ENCODE measurements at regions not wholly inside any gene's neighbourhood (a gene's known extent, or its start where the extent isn't known, plus 50 kb on each side); places are given as distances from the start of the nearest gene placed in this dataset.
"Not testable (repeated sequence)": the region's sequence is repeated elsewhere in the genome, so short reads cannot be mapped to it uniquely, and the experiment has no call there.

DNA sequence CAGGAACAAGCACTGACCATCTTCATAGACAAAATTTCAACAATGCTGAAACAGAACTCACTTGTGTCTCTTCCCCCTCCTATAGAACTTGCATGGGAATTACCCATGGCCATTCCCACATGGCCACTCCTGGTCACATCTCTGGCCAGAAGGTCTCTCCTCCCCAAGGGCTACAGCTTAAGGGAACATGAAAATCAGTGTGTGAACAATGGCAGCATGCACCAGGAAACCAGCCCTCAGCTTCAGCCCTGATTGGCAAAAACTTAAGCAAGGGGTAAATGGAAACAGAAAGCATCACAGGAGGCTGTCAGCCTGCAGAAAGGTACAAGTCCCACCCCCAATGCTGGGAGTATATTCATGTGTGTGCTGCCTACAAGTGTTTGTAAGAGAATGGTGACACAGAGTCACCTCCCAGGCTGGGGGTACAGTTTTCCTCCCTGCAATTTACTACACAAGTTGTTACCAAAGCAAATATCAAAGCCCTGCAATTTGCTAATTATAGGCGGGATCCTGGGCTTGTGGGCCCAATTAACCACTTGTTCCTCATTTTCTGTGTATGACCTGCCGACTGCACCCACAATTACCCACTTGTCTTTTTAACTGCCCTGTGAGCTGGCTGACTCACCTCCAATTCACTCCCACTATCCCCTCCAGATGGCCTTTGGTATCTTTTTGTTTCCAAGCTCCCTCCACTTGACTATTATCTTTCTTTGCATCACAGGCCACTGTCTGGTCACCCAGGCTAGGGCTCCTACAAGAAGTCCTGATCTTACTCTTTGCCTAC, 84.4 kb upstream of the HES1 start:
- no peak for DNase-seq

DNA sequence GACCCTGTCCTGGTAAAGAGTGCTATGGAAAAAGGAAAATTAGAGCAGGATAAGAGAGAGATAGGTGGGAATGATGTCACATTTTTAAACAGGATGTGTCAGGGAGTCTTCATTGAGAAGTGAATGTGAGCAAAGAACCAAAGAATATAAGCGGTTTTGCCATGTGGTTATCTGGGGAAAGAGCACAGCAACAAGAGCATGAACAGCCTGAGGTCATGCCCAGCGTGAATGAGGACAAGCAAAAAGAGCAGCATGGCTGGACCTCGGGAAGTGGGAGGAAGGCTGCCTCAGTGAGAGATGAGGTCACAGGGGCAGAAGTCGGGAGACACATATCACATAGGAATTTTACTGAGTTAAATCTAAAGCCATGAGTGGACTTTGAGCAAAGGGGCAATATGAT, 82.8 kb upstream of the HES1 start:
- no peak for DNase-seq

DNA sequence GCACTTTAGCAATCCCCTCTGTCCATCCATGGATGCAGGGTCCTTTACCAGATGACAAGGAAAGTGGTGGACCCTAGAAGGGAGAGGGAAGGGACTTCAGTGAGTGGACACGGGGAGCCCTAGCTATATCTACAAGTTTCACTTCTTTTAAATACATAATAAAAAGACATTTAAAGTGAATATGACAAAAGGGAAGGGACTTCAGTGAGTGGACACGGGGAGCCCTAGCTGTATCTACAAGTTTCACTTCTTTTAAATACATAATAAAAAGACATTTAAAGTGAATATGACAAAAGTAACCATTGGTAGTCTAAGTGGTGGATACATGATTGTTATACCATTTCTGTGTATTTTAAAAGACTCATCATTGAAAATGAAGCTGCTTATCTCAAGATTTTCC, 81.9 kb upstream of the HES1 start:
- no peak for DNase-seq

DNA sequence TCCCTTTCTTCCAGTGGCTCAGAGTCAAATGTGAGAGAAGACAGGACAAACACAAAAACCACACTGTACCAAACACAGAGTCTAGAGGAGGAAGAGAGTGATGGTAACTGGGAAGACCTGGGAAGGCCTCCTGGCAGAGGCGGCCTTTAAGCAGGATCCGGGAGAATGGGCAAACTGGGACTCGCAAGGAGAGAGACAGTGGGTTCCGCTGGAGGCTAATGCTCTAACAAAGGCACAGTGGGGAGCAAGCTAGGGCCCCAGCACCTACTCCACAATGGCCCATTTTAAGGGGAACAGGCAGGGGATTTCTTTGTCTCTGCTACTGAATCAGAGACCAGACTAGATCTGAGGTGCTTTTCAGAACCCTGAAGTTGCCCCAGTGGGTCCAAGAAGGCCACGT, 81.4 kb upstream of the HES1 start:
- no peak for DNase-seq

DNA sequence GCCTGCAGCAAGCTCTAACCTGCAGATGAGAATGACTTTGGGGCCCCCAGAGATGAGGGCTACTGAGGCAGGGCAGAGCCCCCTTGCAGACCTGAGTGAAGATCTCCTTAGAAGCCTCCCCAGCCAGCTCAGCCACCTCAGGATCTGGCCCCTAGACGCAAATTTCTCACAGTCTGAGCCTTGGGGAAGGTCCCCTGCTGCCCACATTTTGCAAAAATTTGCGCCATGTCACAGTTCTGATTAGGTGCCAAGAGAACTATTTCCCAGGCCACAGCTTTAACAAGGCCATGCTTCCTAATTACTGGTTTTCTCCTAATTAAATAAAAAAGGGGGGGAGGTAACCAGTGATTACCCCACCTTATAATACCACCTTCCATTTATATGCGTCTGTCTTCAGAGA, 81.0 kb upstream of the HES1 start:
- DNase-seq, result no peak

DNA sequence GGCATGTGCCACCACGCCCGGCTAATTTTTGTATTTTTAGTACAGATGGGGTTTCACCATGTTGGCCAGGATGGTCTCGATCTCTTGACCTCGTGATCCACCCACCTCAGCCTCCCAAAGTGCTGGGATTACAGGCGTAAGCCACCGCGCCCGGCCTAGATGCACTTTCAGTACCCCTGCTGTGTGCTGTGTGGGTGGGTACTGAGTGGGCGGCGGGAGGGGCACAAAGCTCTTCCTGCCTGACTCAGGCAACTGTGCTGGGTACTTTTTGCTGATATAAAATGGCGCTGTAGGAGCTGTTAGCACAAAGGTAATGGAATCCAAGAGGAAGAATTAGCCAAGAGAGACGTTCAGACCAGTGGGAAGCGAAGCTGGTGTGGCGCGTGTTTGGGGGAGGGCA, 79.6 kb upstream of the HES1 start:
- DNase-seq, result not testable (repeated sequence)

DNA sequence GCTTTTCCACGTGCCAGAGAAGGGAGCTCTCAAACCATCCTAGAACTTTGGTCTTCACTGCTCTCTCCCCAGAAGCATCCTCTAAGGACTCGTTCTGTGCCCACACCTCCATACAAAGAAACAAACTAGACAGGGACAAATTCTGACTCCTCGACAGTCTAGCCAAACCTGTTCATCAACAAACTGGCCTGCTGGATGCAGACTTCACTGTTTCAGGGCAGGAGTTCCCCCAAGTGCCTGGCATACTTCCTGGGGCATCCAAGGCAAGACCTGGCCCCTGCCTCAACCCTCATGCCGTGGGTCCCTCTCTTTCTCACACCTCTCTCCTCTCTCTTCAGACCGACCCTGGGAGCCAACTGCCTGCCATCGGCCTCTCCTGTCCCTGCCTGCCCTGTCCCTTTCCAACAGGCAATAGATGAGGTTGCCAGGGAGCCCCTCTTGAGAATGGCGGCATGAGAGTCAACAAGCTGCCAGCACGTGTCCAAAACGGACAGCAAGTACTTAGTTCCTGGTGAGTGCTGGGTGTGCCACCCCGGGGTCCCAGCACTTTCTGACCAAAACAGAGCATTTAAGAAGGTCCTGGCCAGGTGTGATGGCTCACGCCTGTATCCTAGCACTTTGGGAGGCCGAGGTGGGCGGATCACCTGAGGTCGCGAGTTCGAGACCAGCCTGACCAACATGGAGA, 79.1 kb upstream of the HES1 start:
- DNase-seq, result no peak

DNA sequence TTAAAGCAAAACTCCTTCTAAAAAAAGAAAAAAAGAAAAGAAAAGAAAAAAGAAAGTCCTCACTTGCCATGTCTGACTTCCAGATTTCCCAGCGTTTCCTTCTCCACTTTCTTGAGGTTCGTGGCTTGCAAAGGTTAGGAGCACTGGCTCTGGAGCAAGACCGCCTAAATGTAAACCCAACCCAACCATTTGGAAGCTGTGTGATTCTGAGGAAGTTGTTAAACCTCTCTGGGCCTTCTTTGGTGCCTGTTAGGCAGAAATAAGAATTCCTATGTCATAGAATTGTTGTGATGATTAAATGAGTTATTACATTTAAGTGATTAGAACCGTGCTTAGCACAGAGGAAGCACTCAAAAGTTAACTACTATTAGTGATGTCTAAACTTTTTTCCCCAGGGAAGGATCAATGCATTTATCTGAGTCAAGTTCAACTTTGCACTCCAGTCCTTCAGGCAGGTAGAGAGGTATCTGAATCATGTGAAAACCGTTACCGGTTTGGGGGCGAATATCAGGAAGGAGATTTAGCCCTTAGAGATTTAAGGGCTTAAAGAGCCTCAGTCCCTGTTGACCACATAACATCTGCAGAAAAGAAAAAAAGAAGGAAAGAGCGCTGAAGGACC, 78.3 kb upstream of the HES1 start:
- DNase-seq, result no peak

DNA sequence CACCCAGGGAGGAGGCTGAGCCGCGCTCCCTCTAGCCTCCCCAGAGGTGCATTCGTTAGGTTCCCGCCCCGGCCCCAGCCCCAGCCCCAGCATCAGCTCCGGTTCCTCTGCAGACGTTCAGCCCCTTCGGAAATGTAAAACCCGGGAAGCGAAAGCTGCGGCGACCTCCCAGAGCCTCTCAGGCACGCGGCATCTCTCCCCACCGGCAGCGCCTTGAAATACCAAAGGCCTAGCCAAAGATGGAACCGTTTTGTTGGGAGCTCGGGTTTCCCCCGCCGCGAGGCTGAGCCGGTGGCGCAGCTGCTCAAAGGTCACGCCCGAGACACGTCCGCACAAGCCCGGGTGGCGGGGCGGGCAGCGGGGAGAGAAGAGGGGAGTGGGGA, 77.8 kb upstream of the HES1 start:
- DNase-seq, result no peak

DNA sequence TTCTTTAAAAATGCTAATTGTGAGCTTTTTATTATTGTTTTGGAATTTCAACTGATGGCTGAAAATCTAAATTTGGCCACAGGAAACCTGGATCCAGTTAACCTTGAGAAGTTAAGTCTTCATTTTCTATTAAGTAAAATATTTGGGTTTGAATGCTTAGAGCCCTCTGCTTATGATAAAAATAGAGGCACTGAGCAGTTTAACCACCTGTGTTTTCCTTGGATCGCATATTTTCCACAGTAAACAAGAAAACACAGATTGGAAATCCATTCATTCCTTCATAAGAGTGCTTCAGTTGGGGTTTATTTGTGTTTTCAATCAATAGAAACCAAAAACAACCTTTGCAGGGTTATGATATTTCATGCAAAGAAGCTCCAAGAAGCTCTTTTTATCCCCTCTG, 77.2 kb upstream of the HES1 start:
- DNase-seq, result no peak

DNA sequence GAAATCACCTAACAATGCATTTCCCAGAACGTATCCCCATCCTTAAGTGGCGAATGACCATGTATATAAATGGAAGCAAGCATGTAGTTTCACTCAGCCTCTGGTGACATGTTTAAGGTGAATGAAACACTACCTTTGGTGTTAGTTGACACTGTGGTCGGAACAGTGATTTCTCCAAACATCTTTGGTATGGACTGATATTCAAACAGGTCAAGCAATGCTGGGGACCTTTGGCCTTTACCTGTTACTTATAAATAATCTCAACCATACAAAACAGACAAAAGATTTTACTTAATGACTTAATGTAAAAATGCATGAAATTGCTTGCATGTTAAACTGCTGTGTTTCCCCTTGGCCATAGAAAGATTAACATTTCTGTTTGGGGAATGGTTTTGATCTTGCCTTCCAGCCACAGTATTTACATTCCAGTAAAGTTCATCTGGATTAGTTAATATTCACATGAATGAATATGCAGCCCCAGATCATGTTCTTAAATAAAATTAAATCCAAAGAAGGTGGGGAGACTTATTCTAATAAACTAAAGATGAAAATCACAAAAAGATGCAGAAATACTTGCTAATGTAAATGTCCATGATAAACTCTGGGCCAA, 74.4 kb upstream of the HES1 start:
- DNase-seq, result no peak

DNA sequence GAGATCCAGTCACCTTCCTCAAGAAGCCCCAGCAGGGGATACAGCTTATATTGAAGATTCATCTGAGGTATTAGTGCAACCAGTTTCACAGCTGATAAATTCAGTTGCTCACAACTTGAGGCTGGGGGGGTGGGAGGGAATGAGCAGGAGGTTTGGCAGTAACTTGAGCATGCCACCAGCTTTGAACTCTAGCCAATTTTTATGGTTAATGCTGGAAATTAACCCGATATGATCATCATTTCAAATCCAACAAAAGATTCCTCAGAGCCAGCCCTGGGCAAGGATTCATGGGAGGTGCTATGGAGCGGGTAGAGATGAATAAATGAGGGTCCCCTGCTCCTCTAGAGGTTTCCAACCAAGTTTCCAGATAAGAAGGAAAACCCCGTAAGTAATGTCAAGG, 73.1 kb upstream of the HES1 start:
- no peak for DNase-seq

DNA sequence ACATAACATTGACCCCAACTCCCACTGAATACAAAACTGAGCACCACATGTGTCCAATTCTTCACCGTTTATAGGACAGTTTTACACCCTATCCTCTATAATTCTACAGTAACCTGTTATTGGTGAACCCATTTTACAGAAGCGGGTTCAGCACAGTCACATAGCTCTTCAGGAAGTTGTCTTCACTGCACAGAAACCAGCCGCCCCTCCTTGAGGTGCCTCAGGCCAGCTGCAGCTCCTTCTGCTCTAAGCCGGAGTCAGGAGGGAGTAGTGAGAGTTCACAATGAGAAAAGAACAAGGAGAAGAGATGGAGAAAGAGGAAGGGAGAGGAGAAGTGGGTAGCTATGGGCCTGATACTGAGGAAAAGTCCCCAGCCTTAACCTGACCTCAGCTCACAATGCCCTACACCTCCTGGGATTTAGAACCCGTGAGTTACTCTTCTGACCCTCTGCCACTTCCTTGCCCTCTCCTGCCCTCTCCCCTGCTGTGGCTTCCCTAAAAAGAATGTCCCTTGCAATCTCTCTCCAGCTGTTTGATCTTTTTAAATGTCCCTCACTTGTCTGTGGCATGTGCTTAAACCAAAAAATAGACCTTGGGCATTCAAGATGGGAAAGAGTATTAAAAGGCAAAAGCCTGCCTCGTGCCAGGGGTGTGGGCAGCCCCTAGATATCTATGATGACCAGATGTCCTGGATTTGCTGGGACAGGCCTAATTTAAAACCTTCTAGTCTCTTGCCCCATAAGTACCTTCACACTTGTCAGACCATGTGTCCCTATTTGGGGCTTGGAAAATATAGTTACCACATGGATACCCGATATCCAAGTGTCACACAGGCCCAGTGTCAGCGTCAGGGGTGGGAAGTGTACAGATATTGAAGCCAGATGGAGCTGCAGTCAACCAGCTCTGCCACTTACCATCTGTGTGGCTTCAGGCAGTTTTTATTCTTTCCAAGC, 71.3 kb upstream of the HES1 start:
- DNase-seq, result no peak

DNA sequence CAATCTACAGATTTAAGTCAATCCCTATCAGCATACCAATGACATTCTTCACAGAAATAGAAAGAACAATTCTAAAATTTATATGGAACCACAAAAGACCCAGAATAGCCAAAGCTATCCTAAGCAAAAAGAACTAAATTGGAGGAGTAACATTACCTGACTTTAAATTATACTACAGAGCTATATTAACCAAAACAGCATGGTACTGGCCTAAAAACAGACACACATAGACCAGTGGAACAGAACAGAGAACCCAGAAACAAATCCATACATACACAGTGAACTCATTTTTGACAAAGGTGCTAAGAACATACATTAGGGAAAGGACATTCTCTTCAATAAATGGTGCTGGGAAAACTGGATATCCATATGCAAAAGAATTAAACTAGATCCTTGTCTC, 68.6 kb upstream of the HES1 start:
- not testable (repeated sequence) for DNase-seq

DNA sequence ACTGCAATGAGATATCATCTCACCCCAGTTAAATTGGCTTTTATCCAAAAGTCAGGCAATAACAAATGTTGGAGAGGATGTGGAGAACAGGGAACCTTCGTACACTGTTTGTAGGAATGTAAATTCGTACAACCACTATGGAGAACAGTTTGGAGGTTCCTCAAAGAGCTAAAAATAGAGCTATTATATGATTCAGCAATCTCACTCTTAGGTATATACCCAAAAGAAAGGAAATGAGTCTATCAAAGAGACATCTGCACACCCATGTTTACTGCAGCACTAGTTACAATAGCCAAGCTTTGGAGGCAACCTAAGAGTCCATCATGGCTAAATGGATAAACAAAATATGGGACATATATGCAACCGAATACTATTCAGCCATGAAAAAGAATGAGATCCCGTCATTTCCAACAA, 68.0 kb upstream of the HES1 start:
- DNase-seq, result no peak

DNA sequence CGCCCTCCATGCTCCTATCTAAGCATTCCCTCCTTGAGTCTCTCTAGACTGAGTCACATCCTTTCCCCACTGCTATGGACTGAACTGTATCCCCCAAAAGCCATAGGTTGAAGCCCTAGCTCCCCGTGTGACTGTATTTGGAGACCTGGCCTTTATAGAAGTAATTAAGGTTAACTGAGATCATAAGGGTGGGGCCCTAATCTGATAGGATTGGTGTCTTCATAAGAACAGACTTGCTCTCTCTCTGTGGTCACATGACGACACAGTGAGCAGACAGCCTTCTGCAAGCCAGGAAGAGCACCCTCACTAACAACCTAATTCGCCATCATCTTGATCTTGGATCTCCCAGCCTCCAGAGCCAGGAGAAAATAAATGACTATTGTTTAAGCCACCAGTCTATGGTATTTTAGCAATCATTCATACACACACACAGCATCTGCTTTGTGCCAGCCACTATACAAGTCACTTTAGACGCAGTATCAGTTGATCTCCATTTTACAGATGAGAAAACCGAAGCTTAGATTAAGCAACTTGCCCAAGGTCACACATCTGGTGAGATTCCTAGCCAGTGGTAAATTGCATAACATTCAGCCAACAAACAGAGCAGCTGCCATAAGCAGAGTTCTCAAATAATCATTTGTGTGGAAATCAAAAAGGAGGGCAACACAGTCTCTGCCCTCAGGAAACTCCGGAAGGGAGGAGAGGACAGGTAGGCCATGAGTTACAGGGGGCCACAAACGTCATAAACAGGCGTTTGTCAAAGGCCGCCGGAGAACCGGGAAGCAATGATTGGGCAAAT, 66.3 kb upstream of the HES1 start:
- DNase-seq, result no peak

DNA sequence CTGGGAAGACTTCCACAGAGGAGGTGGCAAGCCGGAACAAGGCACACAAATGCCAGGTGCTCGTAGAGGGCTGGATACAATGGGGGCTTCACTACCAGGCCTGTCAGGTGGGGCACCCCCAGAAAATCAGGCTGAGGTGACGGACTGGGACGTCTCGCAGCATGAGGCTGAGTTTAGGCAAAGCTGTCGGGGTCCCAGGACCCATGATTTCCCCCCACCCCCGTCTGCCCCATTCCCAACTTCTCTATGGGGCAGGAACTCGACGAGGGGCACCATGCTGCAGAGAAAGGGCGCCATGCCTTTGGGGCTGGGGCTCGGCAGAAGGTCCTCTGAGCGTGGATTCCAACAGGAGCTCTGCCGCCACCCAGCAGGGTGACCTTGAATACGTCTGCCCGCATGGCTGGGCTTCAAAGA, 65.7 kb upstream of the HES1 start:
- no peak for DNase-seq

DNA sequence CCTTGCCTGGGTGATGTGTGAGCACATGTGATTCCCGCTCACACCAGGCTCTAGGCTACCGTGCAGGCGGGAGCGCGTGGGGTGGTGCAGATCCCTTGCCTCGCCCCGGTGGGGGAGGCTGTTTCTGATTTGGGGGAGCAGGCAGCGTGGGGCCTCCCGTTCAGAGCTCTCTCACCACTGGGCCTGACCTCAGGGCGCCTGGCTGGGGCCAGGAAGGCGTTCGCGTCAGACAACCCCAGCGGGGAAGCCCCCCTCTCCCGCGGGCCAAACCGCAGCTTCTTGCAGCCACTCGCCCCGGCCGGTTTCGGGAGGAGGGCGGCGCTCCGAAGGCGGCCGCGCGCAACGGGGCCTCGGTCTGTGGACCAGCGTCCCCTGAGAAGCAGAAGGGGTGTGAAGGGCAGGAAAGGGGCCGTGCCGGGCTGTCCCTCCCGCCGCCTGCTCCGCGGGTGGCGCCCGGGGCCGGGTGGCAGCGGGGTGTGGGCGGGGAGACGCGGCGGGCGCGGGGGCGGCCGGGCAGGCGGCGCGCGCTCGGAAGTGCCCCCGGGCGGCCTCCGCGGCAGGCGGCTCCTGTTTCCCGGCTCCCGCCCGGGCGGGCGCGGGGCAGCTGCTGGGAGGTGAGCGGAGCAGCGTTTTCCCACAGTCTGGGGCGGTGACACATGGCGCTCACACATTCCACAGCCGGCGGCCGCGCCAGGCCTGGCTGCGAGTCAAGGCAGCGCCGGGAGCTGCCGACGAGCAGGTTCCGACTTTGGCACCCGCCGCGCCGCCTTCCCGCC, 65.1 kb upstream of the HES1 start:
- DNase-seq, result peak; percentile 36

DNA sequence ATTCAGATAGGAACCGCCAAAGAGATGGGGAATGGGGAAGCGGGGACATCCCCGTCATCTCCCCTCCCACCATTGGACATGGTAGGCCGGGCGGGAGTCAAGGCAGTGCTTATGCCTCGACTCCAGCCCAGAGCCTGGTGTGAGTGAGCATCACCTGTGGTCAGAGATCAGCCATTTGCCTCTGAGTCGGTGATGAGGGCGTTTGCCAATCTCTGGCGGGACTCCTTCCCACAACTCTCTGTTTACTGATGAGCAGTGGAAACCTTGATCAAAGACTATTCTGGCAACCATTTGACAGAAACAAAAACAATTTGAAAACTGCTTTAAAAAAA, 63.9 kb upstream of the HES1 start:
- no peak for DNase-seq

DNA sequence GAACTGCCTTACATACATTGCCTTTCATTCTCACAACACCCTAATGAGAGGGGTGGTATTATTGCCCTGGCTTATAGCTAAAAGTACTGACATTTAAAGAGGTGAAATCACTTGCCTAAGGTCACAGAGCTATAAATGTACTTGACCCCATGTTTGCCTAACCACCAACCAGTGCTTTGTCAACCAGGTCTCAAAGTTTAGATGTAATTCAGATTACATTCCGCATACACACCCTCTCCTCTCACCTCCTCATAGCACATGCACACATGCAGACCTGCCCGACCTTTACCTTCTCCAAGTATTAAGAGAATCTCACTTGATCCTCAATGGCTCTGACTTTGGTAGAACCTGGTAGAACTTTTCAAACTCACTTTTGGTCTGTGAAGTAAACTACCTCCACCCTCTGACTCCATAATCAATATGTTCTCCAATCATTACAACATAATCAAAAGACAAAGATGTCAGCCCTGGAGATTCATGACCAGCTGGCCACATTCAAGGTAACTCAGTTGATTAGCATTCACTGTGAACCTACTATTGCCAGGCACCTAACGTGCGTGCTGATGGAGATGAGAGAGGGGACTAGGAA, 63.2 kb upstream of the HES1 start:
- no peak for DNase-seq

DNA sequence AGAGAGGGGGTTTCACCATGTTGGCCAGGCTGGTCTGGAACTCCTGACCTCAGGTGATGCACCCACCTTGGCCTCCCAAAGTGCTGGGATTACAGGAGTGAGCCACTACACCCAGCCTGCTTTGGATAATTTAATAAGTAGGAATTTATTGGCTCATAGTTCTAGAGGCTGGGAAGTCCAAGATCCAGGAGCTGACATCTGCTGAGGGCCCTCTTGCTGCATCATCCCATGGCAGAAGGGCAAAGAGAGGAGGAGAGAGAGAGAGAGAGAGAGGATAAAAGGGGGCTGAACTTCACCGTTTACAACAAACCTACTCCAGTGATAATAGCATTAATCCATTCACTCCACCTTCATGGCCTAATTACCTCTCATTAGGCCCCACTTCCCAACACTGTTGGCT, 62.0 kb upstream of the HES1 start:
- no peak for DNase-seq
